GM23338 (cell line): ENCODE measurements at regions not wholly inside any gene's neighbourhood (a gene's known extent, or its start where the extent isn't known, plus 50 kb on each side); places are given as distances from the start of the nearest gene placed in this dataset.

Experiments used
- ATAC-seq: fragments of 200-7000 bp; cut with Tn5 transposase; 3 replicates; pipeline ENCODE4 v1.9.1; 2020
- DNase-seq: peaks from one replicate; pipeline ENCODE4 v3.0.0-alpha.2; 2015; ENCODE audit warnings: low spot score
- H2AFZ ChIP-seq: fragments of 200-600 bp; sonication (generic); 2 replicates; pipeline ENCODE4 v1.8.0; 2016; ENCODE audit warnings: antibody characterized with exemption, mild to moderate bottlenecking, moderate library complexity
- H3F3A ChIP-seq: fragments of 200-600 bp; sonication (generic); replicated peaks from 2 replicates; pipeline ENCODE4 v1.8.0; 2017; ENCODE audit warnings: antibody characterized with exemption, mixed run types, low read depth
- H3K27ac ChIP-seq: fragments of 200-600 bp; sonication (generic); 2 replicates; pipeline ENCODE4 v1.6.1; 2016; ENCODE audit warnings: low read depth
- H3K27me3 ChIP-seq: fragments of 200-600 bp; sonication (generic); 2 replicates; pipeline ENCODE4 v1.8.0; 2016; ENCODE audit warnings: mild to moderate bottlenecking, mixed run types, moderate library complexity; ENCODE audit not compliant: insufficient read depth
- H3K36me3 ChIP-seq: fragments of 200-600 bp; sonication (generic); 2 replicates; pipeline ENCODE4 v1.8.0; 2016; ENCODE audit warnings: mild to moderate bottlenecking; ENCODE audit not compliant: insufficient read depth
- H3K4me1 ChIP-seq: fragments of 200-600 bp; sonication (generic); 2 replicates; pipeline ENCODE4 v1.8.0; 2016; ENCODE audit warnings: mild to moderate bottlenecking, moderate library complexity; ENCODE audit not compliant: insufficient read depth
- H3K4me2 ChIP-seq: fragments of 200-600 bp; sonication (generic); 2 replicates; pipeline ENCODE4 v1.7.1; 2017; ENCODE audit warnings: mixed run types
- H3K4me3 ChIP-seq: fragments of 200-600 bp; sonication (generic); 2 replicates; pipeline ENCODE4 v1.6.1; 2016; ENCODE audit warnings: mixed run types
- H3K79me2 ChIP-seq: fragments of 200-600 bp; sonication (generic); replicated peaks from 2 replicates; pipeline ENCODE4 v1.8.0; 2017; ENCODE audit warnings: mild to moderate bottlenecking; ENCODE audit not compliant: insufficient read depth
- H3K9me2 ChIP-seq: fragments of 200-600 bp; sonication (generic); 2 replicates; pipeline ENCODE4 v1.8.0; 2017; ENCODE audit not compliant: insufficient read depth
- H4K20me1 ChIP-seq: fragments of 200-600 bp; sonication (generic); replicated peaks from 2 replicates; pipeline ENCODE4 v1.8.0; 2017; ENCODE audit warnings: mild to moderate bottlenecking; ENCODE audit not compliant: insufficient read depth
- H3K27ac Mint-ChIP-seq: 2 replicates; pipeline ENCODE4 v1.8.0; 2020; ENCODE audit warnings: inconsistent platforms, mild to moderate bottlenecking, moderate library complexity, mixed read lengths
- H3K27me3 Mint-ChIP-seq: 3 replicates; pipeline ENCODE4 v1.8.0; 2022; ENCODE audit warnings: low read depth, mild to moderate bottlenecking, moderate library complexity, mixed read lengths, inconsistent platforms; ENCODE audit not compliant: insufficient read depth, poor library complexity
- H3K36me3 Mint-ChIP-seq: 3 replicates; pipeline ENCODE4 v1.8.0; 2021; ENCODE audit warnings: low read depth, mild to moderate bottlenecking, inconsistent platforms, moderate library complexity, mixed read lengths
- H3K4me1 Mint-ChIP-seq: 3 replicates; pipeline ENCODE4 v1.8.0; 2020; ENCODE audit warnings: mild to moderate bottlenecking, inconsistent platforms, mixed read lengths
- H3K4me3 Mint-ChIP-seq: 3 replicates; pipeline ENCODE4 v1.8.0; 2021; ENCODE audit warnings: moderate library complexity, mild to moderate bottlenecking, inconsistent platforms, mixed read lengths
- H3K9me3 Mint-ChIP-seq: 3 replicates; pipeline ENCODE4 v1.8.0; 2020; ENCODE audit warnings: moderate library complexity, mild to moderate bottlenecking, inconsistent platforms, mixed read lengths
- CREB1 ChIP-seq: fragments of 250-450 bp; sonication (Bioruptor Pico); IDR thresholded peaks from 2 replicates; pipeline ENCODE4 v1.5.0; 2020; ENCODE audit warnings: low read depth, mild to moderate bottlenecking, moderate library complexity
- CTCF ChIP-seq, 2 experiments: fragments of 200-600 bp in 1 of 2; sonication (generic) in 1 of 2; conservative IDR thresholded peaks; 2 replicates each; pipeline versions ENCODE4 v1.5.1 to v1.6.1; 2016 to 2017; ENCODE audit warnings: antibody characterized with exemption in 2 of 2, low read depth in 2 of 2, mild to moderate bottlenecking in 2 of 2, moderate library complexity in 1 of 2
- ETS1 ChIP-seq: IDR thresholded peaks from 2 replicates; pipeline ENCODE4 v1.6.1; 2016; ENCODE audit warnings: antibody characterized with exemption
- EZH2 ChIP-seq: fragments of 200-600 bp; sonication (generic); IDR thresholded peaks from one replicate; pipeline ENCODE4 v1.8.0; 2017; ENCODE audit warnings: antibody characterized with exemption, mild to moderate bottlenecking, low read depth; ENCODE audit not compliant: unreplicated experiment
- EZH2phosphoT487 ChIP-seq: fragments of 200-600 bp; sonication (generic); IDR thresholded peaks from one replicate; pipeline ENCODE4 v1.8.1; 2018; ENCODE audit warnings: antibody characterized with exemption; ENCODE audit not compliant: unreplicated experiment
- JUNB ChIP-seq: IDR thresholded peaks from one replicate; pipeline ENCODE4 v1.6.1; 2016; ENCODE audit warnings: antibody characterized with exemption; ENCODE audit not compliant: unreplicated experiment
- NANOG ChIP-seq: IDR thresholded peaks from 2 replicates; pipeline ENCODE4 v1.6.1; 2016; ENCODE audit warnings: antibody characterized with exemption, borderline replicate concordance
- POLR2AphosphoS5 ChIP-seq: IDR thresholded peaks from 2 replicates; pipeline ENCODE4 v1.6.1; 2016; ENCODE audit warnings: antibody characterized with exemption, low read depth
- REST ChIP-seq: IDR thresholded peaks from one replicate; pipeline ENCODE4 v1.6.1; 2018; ENCODE audit warnings: antibody characterized with exemption; ENCODE audit not compliant: unreplicated experiment
- STAT1 ChIP-seq: IDR thresholded peaks from one replicate; pipeline ENCODE4 v1.6.1; 2016; ENCODE audit warnings: antibody characterized with exemption; ENCODE audit not compliant: unreplicated experiment
- ZNF114 ChIP-seq: fragments of 250-450 bp; sonication (Bioruptor Pico); IDR thresholded peaks from 2 replicates; pipeline ENCODE4 v1.5.0; 2020; ENCODE audit warnings: mild to moderate bottlenecking, moderate library complexity
- ZNF331 ChIP-seq: fragments of 250-450 bp; sonication (Bioruptor Pico); IDR thresholded peaks from 2 replicates; pipeline ENCODE4 v1.5.0; 2020; ENCODE audit warnings: low read depth, mild to moderate bottlenecking, moderate library complexity
- TF ChIP-seq, protein P1 (sequence below): fragments of 250-450 bp; sonication (Bioruptor Pico); IDR thresholded peaks from 2 replicates; pipeline ENCODE4 v1.5.0; 2020; ENCODE audit warnings: mild to moderate bottlenecking, moderate library complexity

DNA sequence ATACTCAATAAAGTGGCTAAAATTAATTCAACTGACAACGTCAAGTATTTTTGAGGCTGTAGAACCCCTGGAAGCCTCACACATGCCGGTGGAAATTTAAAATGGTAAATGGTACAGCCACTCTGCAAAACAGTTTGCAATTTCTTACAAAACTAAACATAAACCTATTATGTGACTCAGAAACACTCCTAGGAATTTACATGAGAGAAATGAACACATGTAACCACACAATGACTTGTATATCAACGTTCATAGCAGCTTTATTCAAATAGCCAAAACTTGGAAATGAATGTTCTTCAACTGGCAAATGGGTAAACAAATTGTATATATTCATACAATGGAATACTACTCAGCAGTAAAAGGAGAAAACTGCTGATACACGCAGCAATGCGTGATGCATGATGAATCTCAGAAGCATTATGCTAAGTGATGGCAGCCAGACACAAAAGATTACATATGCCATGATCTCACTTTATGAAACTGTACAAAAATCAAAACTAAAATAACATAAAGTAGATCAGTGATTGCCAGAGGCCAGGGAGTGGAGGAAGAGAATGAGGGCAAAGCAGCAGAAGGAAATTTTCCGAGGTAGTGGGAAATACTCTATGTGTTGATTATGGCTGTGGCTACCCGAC, 112.5 kb downstream of the FAM50B start:
- H4K20me1 ChIP-seq, result no peaks in the 10 kb centered on the region
- H3K79me2 ChIP-seq, result no peaks in the 10 kb centered on the region
- no peaks in the 10 kb centered on the region for H3K4me1 ChIP-seq
- Mint-ChIP-seq H3K9me3 (no peaks in the 10 kb centered on the region), H3K4me3 (no peak overlapping the region), H3K27me3 (peaks cover 2% of the 10 kb centered on the region), H3K4me1 (no peaks in the 10 kb centered on the region), H3K27ac (no peak overlapping the region), H3K36me3 (no peaks in the 10 kb centered on the region; the same call in 2 of the 3 replicates)
- H3K4me3 ChIP-seq, result no peak overlapping the region
- H3K27me3 ChIP-seq, result no peaks in the 10 kb centered on the region
- ATAC-seq (no peak), DNase-seq (no peak)
- no peak overlapping the region for H3K4me2 ChIP-seq
- no peaks in the 10 kb centered on the region for H3F3A ChIP-seq
- H3K27ac ChIP-seq, result no peak overlapping the region
- H3K9me2 ChIP-seq, result 0 out of 2 replicates have a peak, but pooled peaks cover under 1% of the 10 kb centered on the region
- no peak for TF ChIP-seq JUNB
- no peak for TF ChIP-seq EZH2
- TF ChIP-seq REST, result no peak
- no peak for TF ChIP-seq POLR2AphosphoS5
- no peak for TF ChIP-seq CTCF (conservative IDR thresholded peaks at IDR 0.05; ENCODE audit: low read depth in 2 of 2)
- no peak for TF ChIP-seq NANOG
- no peak for TF ChIP-seq ETS1
- no peak for TF ChIP-seq ZNF114 (CRISPR knock-in tag)
- TF ChIP-seq ZNF331 (CRISPR knock-in tag), result no peak
- TF ChIP-seq, protein P1, sequence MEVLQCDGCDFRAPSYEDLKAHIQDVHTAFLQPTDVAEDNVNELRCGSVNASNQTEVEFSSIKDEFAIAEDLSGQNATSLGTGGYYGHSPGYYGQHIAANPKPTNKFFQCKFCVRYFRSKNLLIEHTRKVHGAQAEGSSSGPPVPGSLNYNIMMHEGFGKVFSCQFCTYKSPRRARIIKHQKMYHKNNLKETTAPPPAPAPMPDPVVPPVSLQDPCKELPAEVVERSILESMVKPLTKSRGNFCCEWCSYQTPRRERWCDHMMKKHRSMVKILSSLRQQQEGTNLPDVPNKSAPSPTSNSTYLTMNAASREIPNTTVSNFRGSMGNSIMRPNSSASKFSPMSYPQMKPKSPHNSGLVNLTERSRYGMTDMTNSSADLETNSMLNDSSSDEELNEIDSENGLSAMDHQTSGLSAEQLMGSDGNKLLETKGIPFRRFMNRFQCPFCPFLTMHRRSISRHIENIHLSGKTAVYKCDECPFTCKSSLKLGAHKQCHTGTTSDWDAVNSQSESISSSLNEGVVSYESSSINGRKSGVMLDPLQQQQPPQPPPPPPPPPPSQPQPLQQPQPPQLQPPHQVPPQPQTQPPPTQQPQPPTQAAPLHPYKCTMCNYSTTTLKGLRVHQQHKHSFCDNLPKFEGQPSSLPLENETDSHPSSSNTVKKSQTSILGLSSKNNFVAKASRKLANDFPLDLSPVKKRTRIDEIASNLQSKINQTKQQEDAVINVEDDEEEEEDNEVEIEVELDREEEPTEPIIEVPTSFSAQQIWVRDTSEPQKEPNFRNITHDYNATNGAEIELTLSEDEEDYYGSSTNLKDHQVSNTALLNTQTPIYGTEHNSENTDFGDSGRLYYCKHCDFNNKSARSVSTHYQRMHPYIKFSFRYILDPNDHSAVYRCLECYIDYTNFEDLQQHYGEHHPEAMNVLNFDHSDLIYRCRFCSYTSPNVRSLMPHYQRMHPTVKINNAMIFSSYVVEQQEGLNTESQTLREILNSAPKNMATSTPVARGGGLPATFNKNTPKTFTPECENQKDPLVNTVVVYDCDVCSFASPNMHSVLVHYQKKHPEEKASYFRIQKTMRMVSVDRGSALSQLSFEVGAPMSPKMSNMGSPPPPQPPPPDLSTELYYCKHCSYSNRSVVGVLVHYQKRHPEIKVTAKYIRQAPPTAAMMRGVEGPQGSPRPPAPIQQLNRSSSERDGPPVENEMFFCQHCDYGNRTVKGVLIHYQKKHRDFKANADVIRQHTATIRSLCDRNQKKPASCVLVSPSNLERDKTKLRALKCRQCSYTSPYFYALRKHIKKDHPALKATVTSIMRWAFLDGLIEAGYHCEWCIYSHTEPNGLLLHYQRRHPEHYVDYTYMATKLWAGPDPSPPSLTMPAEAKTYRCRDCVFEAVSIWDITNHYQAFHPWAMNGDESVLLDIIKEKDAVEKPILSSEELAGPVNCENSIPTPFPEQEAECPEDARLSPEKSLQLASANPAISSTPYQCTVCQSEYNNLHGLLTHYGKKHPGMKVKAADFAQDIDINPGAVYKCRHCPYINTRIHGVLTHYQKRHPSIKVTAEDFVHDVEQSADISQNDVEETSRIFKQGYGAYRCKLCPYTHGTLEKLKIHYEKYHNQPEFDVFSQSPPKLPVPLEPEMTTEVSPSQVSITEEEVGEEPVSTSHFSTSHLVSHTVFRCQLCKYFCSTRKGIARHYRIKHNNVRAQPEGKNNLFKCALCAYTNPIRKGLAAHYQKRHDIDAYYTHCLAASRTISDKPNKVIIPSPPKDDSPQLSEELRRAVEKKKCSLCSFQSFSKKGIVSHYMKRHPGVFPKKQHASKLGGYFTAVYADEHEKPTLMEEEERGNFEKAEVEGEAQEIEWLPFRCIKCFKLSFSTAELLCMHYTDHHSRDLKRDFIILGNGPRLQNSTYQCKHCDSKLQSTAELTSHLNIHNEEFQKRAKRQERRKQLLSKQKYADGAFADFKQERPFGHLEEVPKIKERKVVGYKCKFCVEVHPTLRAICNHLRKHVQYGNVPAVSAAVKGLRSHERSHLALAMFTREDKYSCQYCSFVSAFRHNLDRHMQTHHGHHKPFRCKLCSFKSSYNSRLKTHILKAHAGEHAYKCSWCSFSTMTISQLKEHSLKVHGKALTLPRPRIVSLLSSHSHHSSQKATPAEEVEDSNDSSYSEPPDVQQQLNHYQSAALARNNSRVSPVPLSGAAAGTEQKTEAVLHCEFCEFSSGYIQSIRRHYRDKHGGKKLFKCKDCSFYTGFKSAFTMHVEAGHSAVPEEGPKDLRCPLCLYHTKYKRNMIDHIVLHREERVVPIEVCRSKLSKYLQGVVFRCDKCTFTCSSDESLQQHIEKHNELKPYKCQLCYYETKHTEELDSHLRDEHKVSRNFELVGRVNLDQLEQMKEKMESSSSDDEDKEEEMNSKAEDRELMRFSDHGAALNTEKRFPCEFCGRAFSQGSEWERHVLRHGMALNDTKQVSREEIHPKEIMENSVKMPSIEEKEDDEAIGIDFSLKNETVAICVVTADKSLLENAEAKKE (CRISPR knock-in tag), result no peak
- no peak for TF ChIP-seq EZH2phosphoT487
- TF ChIP-seq STAT1, result no peak
- TF ChIP-seq CREB1 (CRISPR knock-in tag), result no peak
- no peaks in the 10 kb centered on the region for H3K36me3 ChIP-seq
- no peak overlapping the region for H2AFZ ChIP-seq
